ENCODE measurements at regions not wholly inside any gene's neighbourhood (a gene's known extent, or its start where the extent isn't known, plus 50 kb on each side); places are given as distances from the start of the nearest gene placed in this dataset.

- no peak for TF ChIP-seq CTCF (IDR thresholded peaks at IDR 0.05; ENCODE audit: insufficient read depth, low read length, poor library complexity, severe bottlenecking)
- no peak overlapping the region for H3K4me3 ChIP-seq (ENCODE audit: low read depth, low read length)
- no peak for DNase-seq (ENCODE audit: low read depth)
- H3K36me3 ChIP-seq (ENCODE audit: control insufficient read depth, insufficient read depth, low read length) = no peaks in the 10 kb centered on the region
- no peaks in the 10 kb centered on the region for H3K27me3 ChIP-seq (ENCODE audit: control insufficient read depth, insufficient read depth, low read length)
Observed at GRCh38 chr5:167180906-167181305, 1110.5 kb upstream of the WWC1 start.

- DNase-seq (ENCODE audit: low read depth) = no peak
- H3K4me3 ChIP-seq (ENCODE audit: low read depth, low read length) = no peak overlapping the region
- no peak for TF ChIP-seq CTCF (IDR thresholded peaks at IDR 0.05; ENCODE audit: insufficient read depth, low read length, poor library complexity, severe bottlenecking)
Observed at GRCh38 chr5:167205881-167206280, 1085.6 kb upstream of the WWC1 start.

GRCh38 chr5:167207081-167207480 is 1084.4 kb upstream of the WWC1 start:
- DNase-seq (ENCODE audit: low read depth) = no peak
- TF ChIP-seq CTCF (IDR thresholded peaks at IDR 0.05; ENCODE audit: insufficient read depth, low read length, poor library complexity, severe bottlenecking) = no peak

More at GRCh38 chr5:167205881-167206280, 1085.6 kb upstream of the WWC1 start:
- H3K36me3 ChIP-seq (ENCODE audit: control insufficient read depth, insufficient read depth, low read length) = no peaks in the 10 kb centered on the region
- H3K27me3 ChIP-seq (ENCODE audit: control insufficient read depth, insufficient read depth, low read length) = no peaks in the 10 kb centered on the region

GRCh38 chr5:167208911-167209310 is 1082.5 kb upstream of the WWC1 start:
- no peak overlapping the region for H3K4me3 ChIP-seq (ENCODE audit: low read depth, low read length)
- DNase-seq (ENCODE audit: low read depth) = no peak
- no peak for TF ChIP-seq CTCF (IDR thresholded peaks at IDR 0.05; ENCODE audit: insufficient read depth, low read length, poor library complexity, severe bottlenecking)
- no peaks in the 10 kb centered on the region for H3K27me3 ChIP-seq (ENCODE audit: control insufficient read depth, insufficient read depth, low read length)
- no peaks in the 10 kb centered on the region for H3K36me3 ChIP-seq (ENCODE audit: control insufficient read depth, insufficient read depth, low read length)

More at GRCh38 chr5:167207081-167207480, 1084.4 kb upstream of the WWC1 start:
- H3K27me3 ChIP-seq (ENCODE audit: control insufficient read depth, insufficient read depth, low read length) = no peaks in the 10 kb centered on the region
- H3K36me3 ChIP-seq (ENCODE audit: control insufficient read depth, insufficient read depth, low read length) = no peaks in the 10 kb centered on the region
- H3K4me3 ChIP-seq (ENCODE audit: low read depth, low read length) = no peak overlapping the region

GRCh38 chr5:167217097-167217743 is 1074.2 kb upstream of the WWC1 start:
- no peak for DNase-seq (ENCODE audit: low read depth)
- no peaks in the 10 kb centered on the region for H3K36me3 ChIP-seq (ENCODE audit: control insufficient read depth, insufficient read depth, low read length)
- no peak for TF ChIP-seq CTCF (IDR thresholded peaks at IDR 0.05; ENCODE audit: insufficient read depth, low read length, poor library complexity, severe bottlenecking)
- no peaks in the 10 kb centered on the region for H3K27me3 ChIP-seq (ENCODE audit: control insufficient read depth, insufficient read depth, low read length)
- H3K4me3 ChIP-seq (ENCODE audit: low read depth, low read length) = no peak overlapping the region

- TF ChIP-seq CTCF (IDR thresholded peaks at IDR 0.05; ENCODE audit: insufficient read depth, low read length, poor library complexity, severe bottlenecking) = no peak
Observed at GRCh38 chr5:167219298-167219697, 1072.1 kb upstream of the WWC1 start.

More at GRCh38 chr5:167219298-167219697, 1072.1 kb upstream of the WWC1 start:
- H3K4me3 ChIP-seq (ENCODE audit: low read depth, low read length) = no peak overlapping the region
- H3K36me3 ChIP-seq (ENCODE audit: control insufficient read depth, insufficient read depth, low read length) = no peaks in the 10 kb centered on the region
- DNase-seq (ENCODE audit: low read depth) = no peak
- no peaks in the 10 kb centered on the region for H3K27me3 ChIP-seq (ENCODE audit: control insufficient read depth, insufficient read depth, low read length)

All from kidney epithelial cell (primary cell).